ENCODE measurements at regions not wholly inside any gene's neighbourhood (a gene's known extent, or its start where the extent isn't known, plus 50 kb on each side); places are given as distances from the start of the nearest gene placed in this dataset.

DNA sequence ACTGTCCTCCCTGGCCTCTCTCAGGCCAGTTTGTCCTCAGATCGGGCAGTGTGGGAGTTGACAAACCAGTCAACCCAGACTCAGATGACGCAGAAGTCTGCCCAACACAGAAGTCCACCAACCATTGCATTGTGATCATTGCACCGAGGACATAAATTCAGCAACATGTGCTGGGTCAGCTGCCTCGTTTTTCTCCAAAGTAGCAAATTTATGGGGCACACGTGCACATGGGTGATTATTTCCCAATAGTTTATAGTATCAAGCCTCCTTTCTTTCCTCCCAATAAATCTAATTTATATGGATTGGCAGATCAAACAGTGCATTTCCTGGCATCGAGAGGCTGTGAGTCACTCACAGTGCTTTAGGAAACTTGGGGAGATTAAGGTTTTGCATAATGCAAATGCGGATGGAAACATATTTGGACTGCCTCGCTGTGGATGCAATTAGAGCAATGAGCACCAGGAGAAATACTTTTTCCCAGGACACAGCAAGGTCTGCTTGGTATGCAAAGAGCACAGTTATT, 413.7 kb upstream of the SULF2 start (continued):
- TF ChIP-seq PRRX2 (CRISPR knock-in tag; IDR thresholded peaks at IDR 0.05), result no peak

DNA sequence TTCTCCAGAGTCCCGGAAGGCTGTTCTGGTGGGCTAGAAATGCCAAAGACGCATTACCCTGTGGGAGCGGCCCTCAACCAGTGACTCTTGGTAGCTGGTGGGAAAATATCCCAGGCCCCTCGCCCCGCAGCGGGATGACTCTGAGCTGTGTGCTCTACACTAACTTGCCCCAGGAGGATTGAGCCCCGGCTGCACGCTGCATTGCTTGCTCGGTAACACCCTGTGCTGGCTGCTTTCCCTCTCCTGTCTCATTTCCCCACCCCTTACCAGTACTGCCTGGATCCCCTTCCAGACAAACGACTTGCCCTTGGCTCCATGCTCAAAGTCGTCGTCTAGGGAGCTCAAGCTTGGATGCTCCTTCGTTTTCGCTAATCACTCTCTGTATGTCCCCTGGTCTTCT, 411.8 kb upstream of the SULF2 start:
- H3K27ac Mint-ChIP-seq, result no peak overlapping the region
- H3K27me3 Mint-ChIP-seq (ENCODE audit: low read depth), result no peaks in the 10 kb centered on the region
- no peak for ATAC-seq
- POLR2A ChIA-PET, result no interaction called here
- H3K36me3 Mint-ChIP-seq, result no peaks in the 10 kb centered on the region
- no peaks in the 10 kb centered on the region for H3K9me3 Mint-ChIP-seq
- DNase-seq (ENCODE audit: low spot score), result no peak
- CTCF ChIA-PET, result no interaction called here
- peaks cover 10% of the 10 kb centered on the region for H3K4me1 Mint-ChIP-seq
- TF ChIP-seq KAT7 (CRISPR knock-in tag; IDR thresholded peaks at IDR 0.05; ENCODE audit: borderline replicate concordance), result no peak
- TF ChIP-seq OVOL2 (CRISPR knock-in tag; IDR thresholded peaks at IDR 0.05; ENCODE audit: borderline replicate concordance), result no peak
- TF ChIP-seq ZNF396 (CRISPR knock-in tag; IDR thresholded peaks at IDR 0.05; ENCODE audit: borderline replicate concordance), result no peak
- TF ChIP-seq ZNF423 (CRISPR knock-in tag; IDR thresholded peaks at IDR 0.05), result no peak
- no peak for TF ChIP-seq RORB (CRISPR knock-in tag; IDR thresholded peaks at IDR 0.05)
- TF ChIP-seq, protein P1, sequence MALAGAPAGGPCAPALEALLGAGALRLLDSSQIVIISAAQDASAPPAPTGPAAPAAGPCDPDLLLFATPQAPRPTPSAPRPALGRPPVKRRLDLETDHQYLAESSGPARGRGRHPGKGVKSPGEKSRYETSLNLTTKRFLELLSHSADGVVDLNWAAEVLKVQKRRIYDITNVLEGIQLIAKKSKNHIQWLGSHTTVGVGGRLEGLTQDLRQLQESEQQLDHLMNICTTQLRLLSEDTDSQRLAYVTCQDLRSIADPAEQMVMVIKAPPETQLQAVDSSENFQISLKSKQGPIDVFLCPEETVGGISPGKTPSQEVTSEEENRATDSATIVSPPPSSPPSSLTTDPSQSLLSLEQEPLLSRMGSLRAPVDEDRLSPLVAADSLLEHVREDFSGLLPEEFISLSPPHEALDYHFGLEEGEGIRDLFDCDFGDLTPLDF (CRISPR knock-in tag; IDR thresholded peaks at IDR 0.05), result no peak
- TF ChIP-seq GRHL2 (CRISPR knock-in tag; IDR thresholded peaks at IDR 0.05; ENCODE audit: insufficient replicate concordance, severe bottlenecking), result no peak
- TF ChIP-seq ZNF416 (CRISPR knock-in tag; IDR thresholded peaks at IDR 0.05), result no peak
- TF ChIP-seq, protein P2, sequence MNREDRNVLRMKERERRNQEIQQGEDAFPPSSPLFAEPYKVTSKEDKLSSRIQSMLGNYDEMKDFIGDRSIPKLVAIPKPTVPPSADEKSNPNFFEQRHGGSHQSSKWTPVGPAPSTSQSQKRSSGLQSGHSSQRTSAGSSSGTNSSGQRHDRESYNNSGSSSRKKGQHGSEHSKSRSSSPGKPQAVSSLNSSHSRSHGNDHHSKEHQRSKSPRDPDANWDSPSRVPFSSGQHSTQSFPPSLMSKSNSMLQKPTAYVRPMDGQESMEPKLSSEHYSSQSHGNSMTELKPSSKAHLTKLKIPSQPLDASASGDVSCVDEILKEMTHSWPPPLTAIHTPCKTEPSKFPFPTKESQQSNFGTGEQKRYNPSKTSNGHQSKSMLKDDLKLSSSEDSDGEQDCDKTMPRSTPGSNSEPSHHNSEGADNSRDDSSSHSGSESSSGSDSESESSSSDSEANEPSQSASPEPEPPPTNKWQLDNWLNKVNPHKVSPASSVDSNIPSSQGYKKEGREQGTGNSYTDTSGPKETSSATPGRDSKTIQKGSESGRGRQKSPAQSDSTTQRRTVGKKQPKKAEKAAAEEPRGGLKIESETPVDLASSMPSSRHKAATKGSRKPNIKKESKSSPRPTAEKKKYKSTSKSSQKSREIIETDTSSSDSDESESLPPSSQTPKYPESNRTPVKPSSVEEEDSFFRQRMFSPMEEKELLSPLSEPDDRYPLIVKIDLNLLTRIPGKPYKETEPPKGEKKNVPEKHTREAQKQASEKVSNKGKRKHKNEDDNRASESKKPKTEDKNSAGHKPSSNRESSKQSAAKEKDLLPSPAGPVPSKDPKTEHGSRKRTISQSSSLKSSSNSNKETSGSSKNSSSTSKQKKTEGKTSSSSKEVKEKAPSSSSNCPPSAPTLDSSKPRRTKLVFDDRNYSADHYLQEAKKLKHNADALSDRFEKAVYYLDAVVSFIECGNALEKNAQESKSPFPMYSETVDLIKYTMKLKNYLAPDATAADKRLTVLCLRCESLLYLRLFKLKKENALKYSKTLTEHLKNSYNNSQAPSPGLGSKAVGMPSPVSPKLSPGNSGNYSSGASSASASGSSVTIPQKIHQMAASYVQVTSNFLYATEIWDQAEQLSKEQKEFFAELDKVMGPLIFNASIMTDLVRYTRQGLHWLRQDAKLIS (CRISPR knock-in tag; IDR thresholded peaks at IDR 0.05; ENCODE audit: borderline replicate concordance), result no peak
- no peak for TF ChIP-seq HMGA2 (CRISPR knock-in tag; IDR thresholded peaks at IDR 0.05)
- TF ChIP-seq STAT6 (CRISPR knock-in tag; conservative IDR thresholded peaks at IDR 0.05; ENCODE audit: low read depth), result no peak
- TF ChIP-seq CREB1 (CRISPR knock-in tag; IDR thresholded peaks at IDR 0.05), result no peak
- TF ChIP-seq ZNF512 (CRISPR knock-in tag; IDR thresholded peaks at IDR 0.05; ENCODE audit: borderline replicate concordance), result no peak
- no peak for TF ChIP-seq ZBTB21 (CRISPR knock-in tag; IDR thresholded peaks at IDR 0.05; ENCODE audit: borderline replicate concordance)
- TF ChIP-seq MXD4 (CRISPR knock-in tag; IDR thresholded peaks at IDR 0.05; ENCODE audit: borderline replicate concordance), result no peak
- no peak for TF ChIP-seq ZNF532 (CRISPR knock-in tag; IDR thresholded peaks at IDR 0.05; ENCODE audit: borderline replicate concordance)
- TF ChIP-seq FOXK1 (CRISPR knock-in tag; IDR thresholded peaks at IDR 0.05), result no peak
- no peak overlapping the region for H3K4me3 Mint-ChIP-seq
